ENCODE measurements at regions not wholly inside any gene's neighbourhood (a gene's known extent, or its start where the extent isn't known, plus 50 kb on each side); places are given as distances from the start of the nearest gene placed in this dataset.
"Not testable (repeated sequence)": the region's sequence is repeated elsewhere in the genome, so short reads cannot be mapped to it uniquely, and the experiment has no call there.

GRCh38 chr21:32965129-32965680 lies 60.5 kb upstream of the OLIG2 start:
- H3K4me1 Mint-ChIP-seq (ENCODE audit: low read depth, unreplicated experiment) = no peaks in the 10 kb centered on the region

DNA sequence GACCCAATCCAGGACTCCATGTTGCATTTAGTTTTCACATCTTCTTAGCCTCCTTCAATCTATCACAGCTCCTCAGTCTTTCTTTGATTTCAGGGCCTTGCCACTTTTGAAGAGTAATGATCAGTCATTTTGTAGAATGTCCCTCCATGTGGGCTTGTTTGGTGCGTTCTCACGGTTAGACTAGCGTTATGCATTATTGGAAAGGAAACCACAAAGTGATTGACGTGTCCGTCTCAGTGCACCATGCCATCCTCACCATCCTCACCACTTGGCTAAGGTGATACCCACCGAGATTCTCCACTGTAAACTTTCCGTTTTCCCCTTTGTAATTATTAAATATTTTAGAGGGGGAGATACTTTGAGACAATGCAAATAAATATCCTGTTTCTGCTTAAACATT lies 59.6 kb upstream of the OLIG2 start:
- CTCF ChIA-PET = no interaction called here
- Mint-ChIP-seq H3K27ac (ENCODE audit: unreplicated experiment) (no peak overlapping the region), H3K36me3 (ENCODE audit: insufficient read depth, unreplicated experiment) (no peaks in the 10 kb centered on the region), H3K27me3 (ENCODE audit: unreplicated experiment) (peaks cover 92% of the 10 kb centered on the region), H3K4me1 (ENCODE audit: low read depth, unreplicated experiment) (no peaks in the 10 kb centered on the region), H3K9me3 (ENCODE audit: low read depth, unreplicated experiment) (no peaks in the 10 kb centered on the region), H3K4me3 (ENCODE audit: low read depth, unreplicated experiment) (no peak overlapping the region)
- no TSS peak for BruUV-seq (replicated peaks)
- TF ChIP-seq CTCF (IDR thresholded peaks at IDR 0.05; ENCODE audit: unreplicated experiment) = no peak
- intact Hi-C loops (cut with micrococcal nuclease; ENCODE audit: unreplicated experiment) = no loop called here
- DNase-seq = no peak

More at GRCh38 chr21:32965129-32965680, 60.5 kb upstream of the OLIG2 start:
- H3K36me3 Mint-ChIP-seq (ENCODE audit: insufficient read depth, unreplicated experiment) = no peaks in the 10 kb centered on the region
- TF ChIP-seq CTCF (IDR thresholded peaks at IDR 0.05; ENCODE audit: unreplicated experiment) = no peak
- no peaks in the 10 kb centered on the region for H3K9me3 Mint-ChIP-seq (ENCODE audit: low read depth, unreplicated experiment)
- CTCF ChIA-PET = no interaction called here
- DNase-seq = no peak
- no TSS peak for BruUV-seq (replicated peaks)
- H3K27ac Mint-ChIP-seq (ENCODE audit: unreplicated experiment) = no peak overlapping the region
- intact Hi-C loops (cut with micrococcal nuclease; ENCODE audit: unreplicated experiment) = no loop called here
- H3K27me3 Mint-ChIP-seq (ENCODE audit: unreplicated experiment) = peaks cover 97% of the 10 kb centered on the region
- no peak overlapping the region for H3K4me3 Mint-ChIP-seq (ENCODE audit: low read depth, unreplicated experiment)

- not testable (repeated sequence) for BruUV-seq (replicated peaks); DNase-seq
Observed at GRCh38 chr21:32968103-32968502, 57.6 kb upstream of the OLIG2 start.

DNA sequence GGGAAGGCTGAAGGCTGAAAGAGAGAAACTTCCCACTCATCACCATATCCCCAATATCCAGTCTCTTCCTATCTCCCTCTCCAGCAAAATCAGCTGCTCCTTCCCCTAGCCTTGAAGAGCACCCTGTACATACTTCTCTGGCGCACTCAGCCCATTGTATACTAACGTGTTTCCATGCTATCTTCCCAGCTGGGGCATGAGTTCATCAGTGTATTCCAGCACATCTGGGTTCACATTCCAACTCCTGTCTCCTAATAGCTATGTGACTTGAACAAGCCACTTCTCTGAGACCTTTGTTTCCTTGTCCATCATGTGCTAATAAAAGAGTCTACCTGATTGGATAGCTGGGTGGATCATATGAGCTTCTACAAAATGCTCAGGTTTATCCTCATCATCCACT lies 51.1 kb upstream of the OLIG2 start:
- no peaks in the 10 kb centered on the region for H3K36me3 Mint-ChIP-seq (ENCODE audit: insufficient read depth, unreplicated experiment)
- H3K4me3 Mint-ChIP-seq (ENCODE audit: low read depth, unreplicated experiment) = no peak overlapping the region
- CTCF ChIA-PET = interaction anchor here (0.7 kb wide), 1 partner anchor 20 kb away, joined by 3 read pairs; no protein-coding TSS in a partner anchor
- H3K4me1 Mint-ChIP-seq (ENCODE audit: low read depth, unreplicated experiment) = no peaks in the 10 kb centered on the region
- no peak overlapping the region for H3K27ac Mint-ChIP-seq (ENCODE audit: unreplicated experiment)
- no peak for DNase-seq
- TF ChIP-seq CTCF (IDR thresholded peaks at IDR 0.05; ENCODE audit: unreplicated experiment) = no peak
- no TSS peak for BruUV-seq (replicated peaks)
- peaks cover 75% of the 10 kb centered on the region for H3K27me3 Mint-ChIP-seq (ENCODE audit: unreplicated experiment)
- H3K9me3 Mint-ChIP-seq (ENCODE audit: low read depth, unreplicated experiment) = no peaks in the 10 kb centered on the region
- intact Hi-C loops (cut with micrococcal nuclease; ENCODE audit: unreplicated experiment) = no loop called here

More at GRCh38 chr21:32968103-32968502, 57.6 kb upstream of the OLIG2 start:
- H3K36me3 Mint-ChIP-seq (ENCODE audit: insufficient read depth, unreplicated experiment); H3K9me3 Mint-ChIP-seq (ENCODE audit: low read depth, unreplicated experiment); H3K27ac Mint-ChIP-seq (ENCODE audit: unreplicated experiment); H3K4me1 Mint-ChIP-seq (ENCODE audit: low read depth, unreplicated experiment); intact Hi-C loops (cut with micrococcal nuclease; ENCODE audit: unreplicated experiment); H3K4me3 Mint-ChIP-seq (ENCODE audit: low read depth, unreplicated experiment); CTCF ChIA-PET: not testable (repeated sequence)
- peaks cover 78% of the 10 kb centered on the region for H3K27me3 Mint-ChIP-seq (ENCODE audit: unreplicated experiment)

DNA sequence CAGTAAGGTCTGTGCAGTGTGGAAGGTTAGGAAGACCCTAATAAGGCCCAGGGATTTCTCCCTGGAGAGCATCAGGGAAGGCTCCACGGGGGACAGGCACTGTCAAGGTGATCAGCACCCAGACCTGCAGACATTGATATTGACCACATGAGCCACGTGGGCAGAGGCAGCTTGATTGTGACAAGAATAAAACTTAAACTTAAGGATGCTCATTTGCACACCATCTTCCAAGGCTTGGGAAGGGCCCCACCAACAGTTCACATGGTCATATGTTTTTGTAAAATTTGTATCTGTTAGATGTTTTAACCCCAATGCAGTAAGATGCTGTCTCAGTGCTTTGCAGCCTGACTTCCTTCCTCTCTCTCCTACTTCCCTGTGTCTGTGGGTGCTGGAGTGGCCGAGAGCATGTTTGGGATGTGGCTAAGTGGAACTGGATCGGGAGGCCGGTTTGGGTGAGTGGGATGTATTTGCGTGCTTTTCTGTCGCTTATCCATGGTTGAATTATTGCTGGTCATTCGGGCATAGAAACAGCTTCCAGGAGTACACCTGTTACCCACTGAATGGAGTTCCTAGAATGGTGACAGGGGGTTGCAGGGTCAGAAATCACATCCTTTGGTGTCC lies 49.8 kb upstream of the OLIG2 start:
- DNase-seq = no peak
- no TSS peak for BruUV-seq (replicated peaks)
- Mint-ChIP-seq H3K27me3 (ENCODE audit: unreplicated experiment) (peaks cover 79% of the 10 kb centered on the region), H3K27ac (ENCODE audit: unreplicated experiment) (no peak overlapping the region), H3K4me1 (ENCODE audit: low read depth, unreplicated experiment) (no peaks in the 10 kb centered on the region), H3K36me3 (ENCODE audit: insufficient read depth, unreplicated experiment) (no peaks in the 10 kb centered on the region), H3K9me3 (ENCODE audit: low read depth, unreplicated experiment) (no peaks in the 10 kb centered on the region), H3K4me3 (ENCODE audit: low read depth, unreplicated experiment) (no peak overlapping the region)
- CTCF ChIA-PET = no interaction called here
- intact Hi-C loops (cut with micrococcal nuclease; ENCODE audit: unreplicated experiment) = no loop called here
- TF ChIP-seq CTCF (IDR thresholded peaks at IDR 0.05; ENCODE audit: unreplicated experiment) = no peak
